CD14-positive monocyte (primary cell): ENCODE measurements at regions not wholly inside any gene's neighbourhood (a gene's known extent, or its start where the extent isn't known, plus 50 kb on each side); places are given as distances from the start of the nearest gene placed in this dataset.

ENCODE experiments used
- DNase-seq, 3 donors: peaks; one replicate each; pipeline ENCODE4 v3.0.0-alpha.2; 2011 to 2022
- H2AFZ ChIP-seq: 2 replicates; pipeline ENCODE4 v1.6.0; 2012; ENCODE audit warnings: mild to moderate bottlenecking, low read depth, low read length, inconsistent platforms; ENCODE audit not compliant: insufficient read depth, poor library complexity, severe bottlenecking
- H3K27ac ChIP-seq, 2 donors: 1 replicate in 1 of 2; 2 replicates in 1 of 2; pipeline ENCODE4 v1.5.1; 2012 to 2013; ENCODE audit warnings: low read length in 2 of 2, control low read depth in 1 of 2, inconsistent platforms in 1 of 2, low read depth in 1 of 2, mild to moderate bottlenecking in 1 of 2
- H3K27me3 ChIP-seq, 2 donors: one replicate each; pipeline versions ENCODE4 v1.6.0 to v1.6.1; 2011 to 2013; ENCODE audit warnings: low read length in 2 of 2; ENCODE audit not compliant: control insufficient read depth in 2 of 2, insufficient read depth in 2 of 2
- H3K36me3 ChIP-seq, 2 donors: replicated peaks in 1 of 2; 1 replicate in 1 of 2; 2 replicates in 1 of 2; pipeline versions ENCODE4 v1.5.1 to v1.6.1; 2012 to 2013; ENCODE audit warnings: low read length in 2 of 2, control low read depth in 1 of 2, inconsistent platforms in 1 of 2, mild to moderate bottlenecking in 1 of 2; ENCODE audit not compliant: insufficient read depth in 2 of 2, control insufficient read depth in 1 of 2
- H3K4me1 ChIP-seq, 2 donors: 1 replicate in 1 of 2; 2 replicates in 1 of 2; pipeline versions ENCODE4 v1.5.1 to v1.6.1; 2012 to 2013; ENCODE audit warnings: low read length in 2 of 2, control low read depth in 1 of 2, inconsistent platforms in 1 of 2, mild to moderate bottlenecking in 1 of 2, moderate library complexity in 1 of 2; ENCODE audit not compliant: insufficient read depth in 2 of 2, control insufficient read depth in 1 of 2
- H3K4me2 ChIP-seq: replicated peaks from 2 replicates; pipeline ENCODE3; 2012; ENCODE audit warnings: low read length, moderate library complexity, mild to moderate bottlenecking; ENCODE audit not compliant: poor library complexity, severe bottlenecking; ENCODE audit errors: extremely low read depth
- H3K4me3 ChIP-seq, 3 experiments: fragments of 200-600 bp in 1 of 3; sonication (generic) in 1 of 3; replicated peaks in 1 of 3; 1 replicate in 2 of 3; 2 replicates in 1 of 3; pipeline ENCODE4 v1.5.1; 2011 to 2013; ENCODE audit warnings: low read length in 3 of 3, mild to moderate bottlenecking in 3 of 3, control low read depth in 2 of 3, low read depth in 2 of 3, inconsistent platforms in 1 of 3, moderate library complexity in 1 of 3
- H3K79me2 ChIP-seq: 2 replicates; pipeline ENCODE4 v1.6.0; 2012; ENCODE audit warnings: mild to moderate bottlenecking, control low read depth, inconsistent platforms, low read length, moderate library complexity; ENCODE audit not compliant: insufficient read depth
- H3K9ac ChIP-seq: 2 replicates; pipeline ENCODE4 v1.6.0; 2017; ENCODE audit warnings: low read length, mild to moderate bottlenecking; ENCODE audit not compliant: insufficient read depth, poor library complexity, severe bottlenecking
- H3K9me3 ChIP-seq, 2 donors: replicated peaks in 1 of 2; 1 replicate in 1 of 2; 2 replicates in 1 of 2; pipeline versions ENCODE4 v1.5.1 to v1.6.1; 2012 to 2013; ENCODE audit warnings: low read length in 2 of 2, control low read depth in 1 of 2; ENCODE audit not compliant: control insufficient read depth in 1 of 2, insufficient read depth in 1 of 2
- H4K20me1 ChIP-seq: 2 replicates; pipeline ENCODE4 v1.6.0; 2012; ENCODE audit warnings: mild to moderate bottlenecking, low read length, control low read depth, moderate library complexity; ENCODE audit not compliant: insufficient read depth
- H3K27ac Mint-ChIP-seq, 7 donors: one replicate each; pipeline ENCODE4 v1.8.0; 2020; ENCODE audit warnings: mild to moderate bottlenecking in 7 of 7, mixed read lengths in 7 of 7, moderate library complexity in 6 of 7, inconsistent platforms in 2 of 7
- H3K27me3 Mint-ChIP-seq, 3 donors: one replicate each; pipeline ENCODE4 v1.8.0; 2021 to 2022; ENCODE audit warnings: low read depth in 3 of 3, mild to moderate bottlenecking in 3 of 3, mixed read lengths in 3 of 3, moderate library complexity in 3 of 3, inconsistent platforms in 1 of 3
- H3K36me3 Mint-ChIP-seq, 2 donors: one replicate each; pipeline ENCODE4 v1.8.0; 2020; ENCODE audit warnings: mixed read lengths in 2 of 2, inconsistent platforms in 1 of 2, mild to moderate bottlenecking in 1 of 2
- H3K4me1 Mint-ChIP-seq: one replicate; pipeline ENCODE4 v1.8.0; 2020; ENCODE audit warnings: mild to moderate bottlenecking, mixed read lengths
- H3K4me3 Mint-ChIP-seq, 2 donors: one replicate each; pipeline ENCODE4 v1.8.0; 2020; ENCODE audit warnings: mild to moderate bottlenecking in 2 of 2, mixed read lengths in 2 of 2, moderate library complexity in 1 of 2
- H3K9me3 Mint-ChIP-seq, 7 donors: one replicate each; pipeline ENCODE4 v1.8.0; 2020 to 2022; ENCODE audit warnings: mixed read lengths in 7 of 7, mild to moderate bottlenecking in 6 of 7, moderate library complexity in 6 of 7, inconsistent platforms in 2 of 7
- WGBS: methylation state at CpG from one replicate; pipeline ENCODE4 v1.1.5; 2013; ENCODE audit warnings: missing lambda C conversion rate; ENCODE audit not compliant: insufficient coverage; 5-methylcytosine and 5-hydroxymethylcytosine counted together
- intact Hi-C, 2 donors: fragments of 100-400 bp; cut with micrococcal nuclease; formaldehyde crosslinking; loops; one replicate each; pipeline versions ENCODE4 v1.15.0 to v1.15.1; 2023
- TF ChIP-seq, protein P1 (sequence below): fragments of 200-600 bp; IDR thresholded peaks from one replicate; pipeline ENCODE4 v1.8.0; 2022; ENCODE audit warnings: antibody characterized with exemption, mild to moderate bottlenecking

- H3K9me3 Mint-ChIP-seq = peaks cover 0 to 6% (median 1%) of the 10 kb centered on the region in 7 donors
- peak overlapping the region; percentile 12 for H3K4me2 ChIP-seq
Measured at GRCh38 chr13:28574617-28575142, 79.8 kb upstream of the FLT1 start.

DNA sequence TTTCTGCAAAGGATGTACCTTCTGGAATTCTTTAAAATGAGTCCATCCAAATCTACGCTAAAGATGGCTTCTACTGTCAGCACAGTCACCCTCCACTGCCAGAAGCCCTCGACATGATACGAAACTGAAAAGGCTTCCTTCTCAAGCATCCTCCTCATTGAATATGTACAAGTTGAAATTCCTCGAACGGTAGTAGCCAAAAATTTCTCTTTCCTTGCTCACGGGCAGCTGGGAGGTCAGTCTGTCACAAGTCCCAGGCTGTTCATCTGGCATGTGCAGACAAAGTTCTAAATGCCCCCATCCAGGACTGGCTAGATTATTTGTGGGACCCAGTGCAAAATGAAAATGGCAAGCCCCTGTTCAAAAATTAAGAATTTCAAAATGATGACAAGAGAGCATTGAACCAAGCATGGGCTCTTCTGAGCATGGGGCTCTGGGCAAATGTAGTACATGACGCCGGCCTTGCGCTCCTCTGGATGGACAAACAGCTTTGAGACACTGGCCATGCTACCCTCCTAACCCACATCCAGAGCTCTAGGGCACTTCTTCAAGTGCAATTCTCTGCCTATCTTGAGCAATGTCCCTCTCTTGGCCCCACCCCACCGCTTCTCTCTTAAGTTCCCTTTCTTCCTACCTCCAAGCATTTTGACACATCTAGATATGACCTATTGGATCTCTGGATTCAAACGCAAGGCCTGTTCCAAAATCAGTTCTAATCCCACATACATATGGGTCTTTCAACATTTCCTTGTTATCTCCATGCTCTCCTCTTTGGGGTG, 78.9 kb upstream of the FLT1 start:
- peak overlapping the region; percentile 98 to 100 (median 100) for H3K27ac Mint-ChIP-seq
- no peaks in the 10 kb centered on the region for H3K36me3 ChIP-seq
- peaks cover 48% of the 10 kb centered on the region for H3K4me1 Mint-ChIP-seq
- peaks cover 7 to 23% (median 14%) of the 10 kb centered on the region in 3 donors for H3K27me3 Mint-ChIP-seq
- H3K4me3 ChIP-seq = peak overlapping the region in 1 of 3 experiments; percentile 9
- DNase-seq = peak; percentile 88 to 94 (median 92)
- WGBS = 52% methylated on average over 6 of the region's 11 CpGs
- H3K9ac ChIP-seq = peak overlapping the region; percentile 35
- H3K36me3 Mint-ChIP-seq = no peaks in the 10 kb centered on the region
- H4K20me1 ChIP-seq = no peaks in the 10 kb centered on the region
- H3K27ac ChIP-seq = peak overlapping the region; percentile 79 to 93
- H3K4me3 Mint-ChIP-seq = no peak overlapping the region
- no peaks in the 10 kb centered on the region for H3K79me2 ChIP-seq
- intact Hi-C loops = loop anchor here (2.0 to 10.0 kb wide), 3 partner anchors 46 to 103 kb away; no protein-coding TSS in a partner anchor
- no peak overlapping the region for H3K4me2 ChIP-seq
- H3K9me3 ChIP-seq = no peaks in the 10 kb centered on the region
- H3K27me3 ChIP-seq = peaks cover 0 to 3% of the 10 kb centered on the region in 2 donors
- peaks cover 0 to 6% (median 1%) of the 10 kb centered on the region in 7 donors for H3K9me3 Mint-ChIP-seq
- peaks cover 43 to 49% of the 10 kb centered on the region in 2 donors for H3K4me1 ChIP-seq
- TF ChIP-seq, protein P1, sequence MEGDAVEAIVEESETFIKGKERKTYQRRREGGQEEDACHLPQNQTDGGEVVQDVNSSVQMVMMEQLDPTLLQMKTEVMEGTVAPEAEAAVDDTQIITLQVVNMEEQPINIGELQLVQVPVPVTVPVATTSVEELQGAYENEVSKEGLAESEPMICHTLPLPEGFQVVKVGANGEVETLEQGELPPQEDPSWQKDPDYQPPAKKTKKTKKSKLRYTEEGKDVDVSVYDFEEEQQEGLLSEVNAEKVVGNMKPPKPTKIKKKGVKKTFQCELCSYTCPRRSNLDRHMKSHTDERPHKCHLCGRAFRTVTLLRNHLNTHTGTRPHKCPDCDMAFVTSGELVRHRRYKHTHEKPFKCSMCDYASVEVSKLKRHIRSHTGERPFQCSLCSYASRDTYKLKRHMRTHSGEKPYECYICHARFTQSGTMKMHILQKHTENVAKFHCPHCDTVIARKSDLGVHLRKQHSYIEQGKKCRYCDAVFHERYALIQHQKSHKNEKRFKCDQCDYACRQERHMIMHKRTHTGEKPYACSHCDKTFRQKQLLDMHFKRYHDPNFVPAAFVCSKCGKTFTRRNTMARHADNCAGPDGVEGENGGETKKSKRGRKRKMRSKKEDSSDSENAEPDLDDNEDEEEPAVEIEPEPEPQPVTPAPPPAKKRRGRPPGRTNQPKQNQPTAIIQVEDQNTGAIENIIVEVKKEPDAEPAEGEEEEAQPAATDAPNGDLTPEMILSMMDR = no peak
- peak overlapping the region; percentile 17 for H2AFZ ChIP-seq

More at GRCh38 chr13:28574617-28575142, 79.8 kb upstream of the FLT1 start:
- Histone ChIP-seq H3K36me3 (no peaks in the 10 kb centered on the region), H3K27ac (peak overlapping the region; percentile 79 to 93), H3K4me3 (no peak overlapping the region), H3K9me3 (no peaks in the 10 kb centered on the region), H2AFZ (no peak overlapping the region), H3K79me2 (no peaks in the 10 kb centered on the region), H3K4me1 (peaks cover 41 to 49% of the 10 kb centered on the region in 2 donors), H3K9ac (peak overlapping the region; percentile 35), H3K27me3 (peaks cover 0 to 3% of the 10 kb centered on the region in 2 donors), H4K20me1 (no peaks in the 10 kb centered on the region)
- peak; percentile 95 to 100 (median 100) for DNase-seq
- Mint-ChIP-seq H3K27me3 (peaks cover 6 to 21% (median 12%) of the 10 kb centered on the region in 3 donors), H3K27ac (peak overlapping the region; percentile 98 to 100 (median 100)), H3K4me3 (peak overlapping the region in 1 of 2 donors; percentile 54), H3K4me1 (peaks cover 48% of the 10 kb centered on the region), H3K36me3 (no peaks in the 10 kb centered on the region)
- intact Hi-C loops = loop anchor here (2.0 to 10.0 kb wide), 3 partner anchors 47 to 104 kb away; no protein-coding TSS in a partner anchor
- 28% methylated on average over 4 of the region's 10 CpGs for WGBS
- TF ChIP-seq, protein P1 = no peak
